ENCODE measurements at regions not wholly inside any gene's neighbourhood (a gene's known extent, or its start where the extent isn't known, plus 50 kb on each side); places are given as distances from the start of the nearest gene placed in this dataset.

DNA sequence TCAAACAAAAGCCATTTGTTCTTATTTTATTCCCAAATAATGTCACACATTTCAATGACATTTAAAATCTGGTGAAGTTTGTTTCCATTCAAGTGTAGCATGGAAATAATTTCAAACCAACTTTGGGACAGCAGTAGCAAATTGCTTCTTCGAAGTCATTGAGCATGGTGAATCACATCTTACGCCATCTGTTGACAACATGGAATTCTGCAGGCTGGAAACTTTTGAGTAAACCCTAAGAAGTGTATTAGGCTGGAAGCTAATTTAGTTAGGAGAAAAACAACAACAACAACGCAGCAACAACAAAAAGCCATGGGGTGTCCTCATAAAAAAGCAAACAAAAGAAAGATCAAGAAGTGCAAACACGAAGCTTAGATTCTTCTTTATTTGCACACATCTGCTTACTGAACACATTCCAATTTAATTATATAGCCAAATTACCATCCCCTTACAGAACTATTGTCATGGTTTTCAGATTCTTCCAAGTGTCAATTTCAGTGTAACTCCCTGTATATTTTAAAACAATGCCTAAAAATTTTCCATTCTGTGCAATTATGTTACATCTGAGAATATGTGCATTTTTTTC lies 659.0 kb upstream of the CDH7 start:
- WGBS (ENCODE audit: extremely low coverage, insufficient coverage, insufficient read length) = no CpG with 5 or more reads among the region's 4 CpGs

DNA sequence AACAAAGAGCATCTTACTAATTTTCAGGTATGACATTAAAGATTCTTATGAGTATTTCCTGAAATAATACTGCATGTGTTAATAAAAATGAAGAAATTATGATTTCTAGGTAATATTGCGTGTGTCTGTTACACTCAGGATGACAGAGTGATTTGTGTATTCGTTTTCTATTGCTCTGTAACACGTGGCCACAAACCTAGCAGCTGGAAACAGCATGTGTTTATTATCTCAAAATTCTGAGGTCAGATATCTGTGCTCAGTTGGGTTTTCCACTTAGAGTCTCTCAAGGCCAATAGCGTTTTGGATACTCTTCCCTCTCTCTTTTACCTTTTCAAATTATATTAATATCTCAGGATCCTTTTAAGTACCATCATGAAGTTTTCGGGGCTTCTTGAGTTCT lies 667.9 kb upstream of the CDH7 start:
- H4K91ac ChIP-seq (ENCODE audit: low read depth, low read length) = no peak overlapping the region
- no peaks in the 10 kb centered on the region for H3K79me1 ChIP-seq (ENCODE audit: low read length)
- H3K4me1 ChIP-seq (ENCODE audit: control insufficient read depth in 1 of 2, insufficient read depth in 2 of 2, low read length in 2 of 2) = no peaks in the 10 kb centered on the region
- H3K4ac ChIP-seq (ENCODE audit: low read depth, low read length) = no peak overlapping the region
- no CpG with 5 or more reads among the region's 5 CpGs for WGBS (ENCODE audit: extremely low coverage, insufficient coverage, insufficient read length)
- H3K79me2 ChIP-seq (ENCODE audit: control insufficient read depth, insufficient read depth, low read length, poor library complexity) = no peaks in the 10 kb centered on the region
- H3K23ac ChIP-seq (ENCODE audit: low read length) = no peak overlapping the region
- H3K4me2 ChIP-seq (ENCODE audit: low read length) = no peak overlapping the region
- H4K8ac ChIP-seq (ENCODE audit: low read depth, low read length) = no peak overlapping the region
- no peak overlapping the region for H2BK120ac ChIP-seq (ENCODE audit: insufficient read depth, low read length, poor library complexity)
- H3K9ac ChIP-seq (ENCODE audit: low read length) = no peak overlapping the region
- H3K27ac ChIP-seq (ENCODE audit: low read depth, low read length) = no peak overlapping the region
- no peaks in the 10 kb centered on the region for H3K27me3 ChIP-seq (ENCODE audit: insufficient read depth, low read length)
- no peak overlapping the region for H3K4me3 ChIP-seq (ENCODE audit: low read depth, low read length)
- H3K18ac ChIP-seq (ENCODE audit: low read length) = no peak overlapping the region
- no peak overlapping the region for H2BK5ac ChIP-seq (ENCODE audit: low read depth, low read length, poor library complexity)
- no peak overlapping the region for H2BK12ac ChIP-seq (ENCODE audit: low read length)
- no peak overlapping the region for H2AFZ ChIP-seq (ENCODE audit: insufficient read depth, low read length, poor library complexity)
- no peaks in the 10 kb centered on the region for H3K9me3 ChIP-seq (ENCODE audit: insufficient read depth, low read depth, low read length)
- H4K12ac ChIP-seq (ENCODE audit: low read depth, low read length) = no peak overlapping the region
- H2AK5ac ChIP-seq (ENCODE audit: low read length) = no peak overlapping the region
- DNase-seq = no peak
- no peaks in the 10 kb centered on the region for H3K36me3 ChIP-seq (ENCODE audit: control insufficient read depth in 1 of 2, insufficient read depth in 2 of 2, low read length in 2 of 2)
- no peak overlapping the region for H3K14ac ChIP-seq (ENCODE audit: low read length)

More for the DNA sequence above, 659.0 kb upstream of the CDH7 start:
- H2AK5ac ChIP-seq (ENCODE audit: low read length) = no peak overlapping the region
- H2BK120ac ChIP-seq (ENCODE audit: insufficient read depth, low read length, poor library complexity) = no peak overlapping the region
- H4K8ac ChIP-seq (ENCODE audit: low read depth, low read length) = no peak overlapping the region
- no peak overlapping the region for H3K27ac ChIP-seq (ENCODE audit: low read depth, low read length)
- H3K4me2 ChIP-seq (ENCODE audit: low read length) = no peak overlapping the region
- no peaks in the 10 kb centered on the region for H3K79me1 ChIP-seq (ENCODE audit: low read length)
- H3K23ac ChIP-seq (ENCODE audit: low read length) = no peak overlapping the region
- no peak overlapping the region for H4K12ac ChIP-seq (ENCODE audit: low read depth, low read length)
- no peak overlapping the region for H2BK12ac ChIP-seq (ENCODE audit: low read length)
- no peaks in the 10 kb centered on the region for H3K79me2 ChIP-seq (ENCODE audit: control insufficient read depth, insufficient read depth, low read length, poor library complexity)
- no peaks in the 10 kb centered on the region for H3K9me3 ChIP-seq (ENCODE audit: insufficient read depth, low read depth, low read length)
- no peak overlapping the region for H3K18ac ChIP-seq (ENCODE audit: low read length)
- H3K4me3 ChIP-seq (ENCODE audit: low read depth, low read length) = no peak overlapping the region
- H3K4ac ChIP-seq (ENCODE audit: low read depth, low read length) = no peak overlapping the region
- H2BK5ac ChIP-seq (ENCODE audit: low read depth, low read length, poor library complexity) = no peak overlapping the region
- no peak overlapping the region for H4K91ac ChIP-seq (ENCODE audit: low read depth, low read length)
- DNase-seq = peak in 1 of 2 donors; percentile 53
- no peak overlapping the region for H2AFZ ChIP-seq (ENCODE audit: insufficient read depth, low read length, poor library complexity)
- no peaks in the 10 kb centered on the region for H3K4me1 ChIP-seq (ENCODE audit: control insufficient read depth in 1 of 2, insufficient read depth in 2 of 2, low read length in 2 of 2)
- H3K14ac ChIP-seq (ENCODE audit: low read length) = no peak overlapping the region
- H3K36me3 ChIP-seq (ENCODE audit: control insufficient read depth in 1 of 2, insufficient read depth in 2 of 2, low read length in 2 of 2) = no peaks in the 10 kb centered on the region
- H3K9ac ChIP-seq (ENCODE audit: low read length) = no peak overlapping the region
- H3K27me3 ChIP-seq (ENCODE audit: insufficient read depth, low read length) = no peaks in the 10 kb centered on the region

DNA sequence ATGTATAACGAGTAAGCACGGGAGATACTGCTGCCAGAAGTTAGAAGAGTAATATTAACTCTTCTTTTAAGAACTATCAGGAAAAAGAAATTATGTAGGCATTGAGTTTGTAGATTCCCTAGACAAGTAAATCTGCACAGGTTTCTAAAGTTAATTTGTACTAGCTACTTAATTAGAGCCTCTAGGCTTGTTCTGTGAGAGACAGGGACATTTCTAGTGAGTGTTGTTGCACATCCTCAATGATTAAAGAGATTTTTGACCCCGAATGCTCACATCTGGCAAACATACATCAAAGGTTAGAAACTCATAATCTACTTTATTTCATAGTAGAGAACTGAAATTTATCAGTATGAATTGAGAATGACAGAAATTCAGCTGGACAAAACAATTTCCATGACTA lies 669.0 kb upstream of the CDH7 start:
- H3K9me3 ChIP-seq (ENCODE audit: insufficient read depth, low read depth, low read length) = no peaks in the 10 kb centered on the region
- no peak overlapping the region for H3K4ac ChIP-seq (ENCODE audit: low read depth, low read length)
- DNase-seq = no peak
- H3K27ac ChIP-seq (ENCODE audit: low read depth, low read length) = no peak overlapping the region
- no peak overlapping the region for H3K9ac ChIP-seq (ENCODE audit: low read length)
- H3K79me1 ChIP-seq (ENCODE audit: low read length) = no peaks in the 10 kb centered on the region
- H4K91ac ChIP-seq (ENCODE audit: low read depth, low read length) = no peak overlapping the region
- WGBS (ENCODE audit: extremely low coverage, insufficient coverage, insufficient read length) = no CpG with 5 or more reads among the region's 3 CpGs
- H3K27me3 ChIP-seq (ENCODE audit: insufficient read depth, low read length) = no peaks in the 10 kb centered on the region
- no peak overlapping the region for H2AK5ac ChIP-seq (ENCODE audit: low read length)
- no peak overlapping the region for H2BK5ac ChIP-seq (ENCODE audit: low read depth, low read length, poor library complexity)
- H3K4me2 ChIP-seq (ENCODE audit: low read length) = no peak overlapping the region
- no peaks in the 10 kb centered on the region for H3K36me3 ChIP-seq (ENCODE audit: control insufficient read depth in 1 of 2, insufficient read depth in 2 of 2, low read length in 2 of 2)
- H3K79me2 ChIP-seq (ENCODE audit: control insufficient read depth, insufficient read depth, low read length, poor library complexity) = no peaks in the 10 kb centered on the region
- no peak overlapping the region for H3K18ac ChIP-seq (ENCODE audit: low read length)
- no peaks in the 10 kb centered on the region for H3K4me1 ChIP-seq (ENCODE audit: control insufficient read depth in 1 of 2, insufficient read depth in 2 of 2, low read length in 2 of 2)
- no peak overlapping the region for H3K4me3 ChIP-seq (ENCODE audit: low read depth, low read length)
- H3K14ac ChIP-seq (ENCODE audit: low read length) = no peak overlapping the region
- H2BK12ac ChIP-seq (ENCODE audit: low read length) = no peak overlapping the region
- H2AFZ ChIP-seq (ENCODE audit: insufficient read depth, low read length, poor library complexity) = no peak overlapping the region
- no peak overlapping the region for H3K23ac ChIP-seq (ENCODE audit: low read length)
- H2BK120ac ChIP-seq (ENCODE audit: insufficient read depth, low read length, poor library complexity) = no peak overlapping the region
- no peak overlapping the region for H4K12ac ChIP-seq (ENCODE audit: low read depth, low read length)
- no peak overlapping the region for H4K8ac ChIP-seq (ENCODE audit: low read depth, low read length)

- H3K18ac ChIP-seq (ENCODE audit: low read length) = no peak overlapping the region
- no peak overlapping the region for H3K4ac ChIP-seq (ENCODE audit: low read depth, low read length)
- no peak overlapping the region for H3K23ac ChIP-seq (ENCODE audit: low read length)
- no peak overlapping the region for H2AFZ ChIP-seq (ENCODE audit: insufficient read depth, low read length, poor library complexity)
- H3K4me2 ChIP-seq (ENCODE audit: low read length) = no peak overlapping the region
- no peaks in the 10 kb centered on the region for H3K4me1 ChIP-seq (ENCODE audit: control insufficient read depth in 1 of 2, insufficient read depth in 2 of 2, low read length in 2 of 2)
- no peak overlapping the region for H4K12ac ChIP-seq (ENCODE audit: low read depth, low read length)
- H2BK120ac ChIP-seq (ENCODE audit: insufficient read depth, low read length, poor library complexity) = no peak overlapping the region
- H3K27ac ChIP-seq (ENCODE audit: low read depth, low read length) = no peak overlapping the region
- no peak overlapping the region for H3K9ac ChIP-seq (ENCODE audit: low read length)
- no peak overlapping the region for H2BK12ac ChIP-seq (ENCODE audit: low read length)
- no peaks in the 10 kb centered on the region for H3K79me1 ChIP-seq (ENCODE audit: low read length)
- H3K36me3 ChIP-seq (ENCODE audit: control insufficient read depth in 1 of 2, insufficient read depth in 2 of 2, low read length in 2 of 2) = no peaks in the 10 kb centered on the region
- no peak overlapping the region for H2AK5ac ChIP-seq (ENCODE audit: low read length)
- no peaks in the 10 kb centered on the region for H3K79me2 ChIP-seq (ENCODE audit: control insufficient read depth, insufficient read depth, low read length, poor library complexity)
- WGBS (ENCODE audit: extremely low coverage, insufficient coverage, insufficient read length) = no CpG with 5 or more reads among the region's 3 CpGs
- DNase-seq = no peak
- H2BK5ac ChIP-seq (ENCODE audit: low read depth, low read length, poor library complexity) = no peak overlapping the region
- no peaks in the 10 kb centered on the region for H3K9me3 ChIP-seq (ENCODE audit: insufficient read depth, low read depth, low read length)
- H4K8ac ChIP-seq (ENCODE audit: low read depth, low read length) = no peak overlapping the region
- no peak overlapping the region for H3K4me3 ChIP-seq (ENCODE audit: low read depth, low read length)
- H4K91ac ChIP-seq (ENCODE audit: low read depth, low read length) = no peak overlapping the region
- H3K27me3 ChIP-seq (ENCODE audit: insufficient read depth, low read length) = no peaks in the 10 kb centered on the region
- H3K14ac ChIP-seq (ENCODE audit: low read length) = no peak overlapping the region
Observed at GRCh38 chr18:65073060-65073550, 677.7 kb upstream of the CDH7 start.

All from trophoblast cell (in vitro differentiated cells and primary cell).